ENCODE measurements at regions not wholly inside any gene's neighbourhood (a gene's known extent, or its start where the extent isn't known, plus 50 kb on each side); places are given as distances from the start of the nearest gene placed in this dataset.

- DNase-seq (ENCODE audit: low read depth in 3 of 3, low spot score in 2 of 3): no peak
Measured at GRCh38 chr11:109338131-109338530, 83.9 kb upstream of the C11orf87 start.

- DNase-seq (ENCODE audit: low read depth in 3 of 3, low spot score in 2 of 3): no peak
Measured at GRCh38 chr11:109342261-109342660, 79.7 kb upstream of the C11orf87 start.

GRCh38 chr11:109343242-109343641 lies 78.7 kb upstream of the C11orf87 start:
- DNase-seq (ENCODE audit: low read depth in 3 of 3, low spot score in 2 of 3): no peak

- no peak for DNase-seq (ENCODE audit: low read depth in 3 of 3, low spot score in 2 of 3)
Measured at GRCh38 chr11:109347304-109347703, 74.7 kb upstream of the C11orf87 start.

GRCh38 chr11:109349276-109350080 lies 72.5 kb upstream of the C11orf87 start:
- peak in 1 of 3 donors; percentile 8 for DNase-seq (ENCODE audit: low read depth in 3 of 3, low spot score in 2 of 3)

- no peak for DNase-seq (ENCODE audit: low read depth in 3 of 3, low spot score in 2 of 3)
Measured at GRCh38 chr11:109350091-109350490, 71.9 kb upstream of the C11orf87 start.

- DNase-seq (ENCODE audit: low read depth in 3 of 3, low spot score in 2 of 3): no peak
Measured at GRCh38 chr11:109362059-109362458, 59.9 kb upstream of the C11orf87 start.

GRCh38 chr11:109363682-109364081 lies 58.3 kb upstream of the C11orf87 start:
- no peak for DNase-seq (ENCODE audit: low read depth in 3 of 3, low spot score in 2 of 3)

GRCh38 chr11:109364851-109365250 lies 57.1 kb upstream of the C11orf87 start:
- no peak for DNase-seq (ENCODE audit: low read depth in 3 of 3, low spot score in 2 of 3)

- no peak for DNase-seq (ENCODE audit: low read depth in 3 of 3, low spot score in 2 of 3)
Measured at GRCh38 chr11:109371444-109372176, 50.4 kb upstream of the C11orf87 start.
